Vagina (tissue), 2 donors: ENCODE measurements at regions not wholly inside any gene's neighbourhood (a gene's known extent, or its start where the extent isn't known, plus 50 kb on each side); places are given as distances from the start of the nearest gene placed in this dataset. TPM values are rescaled to one million over a fixed set of nuclear protein-coding genes. Genes with fewer than 3 reads are reported as not detected.
A peak's percentile ranks its signal among the peaks of the same experiment; 100 is the strongest.

Experiments used
- DNase-seq, 2 donors: peaks; one replicate each; pipeline ENCODE4 v3.0.0-alpha.2; 2017; ENCODE audit errors: extremely low spot score in 2 of 2
- H3K27ac ChIP-seq: fragments of 200-600 bp; sonication (generic); one replicate; pipeline ENCODE4 v1.5.1; 2019
- H3K27me3 ChIP-seq: fragments of 200-600 bp; sonication (generic); one replicate; pipeline ENCODE4 v1.5.1; 2019
- H3K36me3 ChIP-seq, 2 donors: fragments of 200-600 bp; sonication (generic); one replicate each; pipeline ENCODE4 v1.5.1; 2017 to 2019
- H3K4me1 ChIP-seq: fragments of 200-600 bp; sonication (generic); one replicate; pipeline ENCODE4 v1.5.1; 2019
- H3K4me3 ChIP-seq, 2 donors: fragments of 200-600 bp; sonication (generic); 1 replicate in 1 of 2; 2 replicates in 1 of 2; pipeline ENCODE4 v1.5.1; 2016 to 2019
- H3K9me3 ChIP-seq: fragments of 200-600 bp; sonication (generic); one replicate; pipeline ENCODE4 v1.5.1; 2019
- CTCF ChIP-seq, 3 experiments: fragments of 450-650 bp in 2 of 3; fragments of 200-600 bp in 1 of 3; sonication (generic) in 1 of 3; IDR thresholded peaks; one replicate each; pipeline ENCODE4 v1.5.1; 2017 to 2019; ENCODE audit warnings: antibody characterized with exemption in 3 of 3, mild to moderate bottlenecking in 2 of 3, moderate library complexity in 2 of 3
- POLR2A ChIP-seq, 2 donors: fragments of 450-650 bp; IDR thresholded peaks; one replicate each; pipeline ENCODE4 v1.6.1; 2017; ENCODE audit warnings: antibody characterized with exemption in 2 of 2, mild to moderate bottlenecking in 2 of 2, moderate library complexity in 2 of 2
- POLR2AphosphoS5 ChIP-seq, 2 donors: sonication (generic); formaldehyde crosslinking; IDR thresholded peaks; one replicate each; pipeline ENCODE4 v1.9.0; 2017; ENCODE audit warnings: antibody characterized with exemption in 2 of 2, mild to moderate bottlenecking in 2 of 2, low read depth in 1 of 2; ENCODE audit not compliant: insufficient read depth in 1 of 2
- intact Hi-C: fragments of 100-400 bp; cut with DNase I; formaldehyde crosslinking; loops from one replicate; pipeline ENCODE4 v1.15.1; 2023
- microRNA-seq: library from miRNA; unstranded; fragments of <30 nt; microRNA quantifications from one replicate; pipeline ENCODE4, GENCODE V29; 2017; ENCODE audit warnings: borderline number of aligned reads, borderline replicate concordance
- small RNA-seq: library from RNA; depleted of rRNA; stranded (forward); fragments of <200 nt; gene quantifications from one replicate; pipeline ENCODE3, GENCODE V24; 2016

DNA sequence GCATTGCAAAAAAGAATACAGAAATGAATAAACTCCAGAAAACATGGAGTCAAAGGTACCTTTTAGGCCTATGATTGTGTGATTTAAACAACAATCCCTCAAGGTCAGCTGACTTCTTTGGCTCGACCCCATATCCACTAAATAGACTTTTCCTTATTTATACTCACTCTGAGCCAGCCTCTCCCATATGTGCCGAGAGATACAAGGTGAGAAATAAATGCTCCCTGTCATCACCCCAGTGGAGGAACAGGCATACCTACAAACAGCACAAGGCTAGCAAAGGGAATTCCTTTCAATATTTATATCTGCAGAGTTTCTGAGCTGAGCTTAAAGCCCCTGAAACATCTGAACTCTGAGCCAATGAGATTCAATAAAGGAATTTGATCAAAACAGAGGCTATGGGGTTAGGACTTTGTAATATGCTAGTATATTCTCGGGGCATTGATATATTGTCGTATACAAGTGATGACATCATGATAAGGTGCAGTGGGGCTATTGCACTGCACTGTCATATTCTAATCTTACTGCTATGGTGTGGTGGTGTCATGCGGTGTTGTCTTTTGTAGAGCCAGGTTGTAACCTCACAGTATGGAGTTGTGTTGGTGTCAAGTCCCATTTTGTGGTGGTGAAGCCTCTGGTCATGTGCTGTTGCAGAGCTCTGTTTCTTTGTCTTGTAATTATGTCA is 56.0 kb upstream of the GALNT18 start:
- no peaks in the 10 kb centered on the region for H3K9me3 ChIP-seq
- H3K4me3 ChIP-seq = no peak overlapping the region
- no peaks in the 10 kb centered on the region for H3K27me3 ChIP-seq
- no peak for TF ChIP-seq CTCF (IDR thresholded peaks at IDR 0.05)
- TF ChIP-seq POLR2A (IDR thresholded peaks at IDR 0.05) = no peak
- TF ChIP-seq POLR2AphosphoS5 (IDR thresholded peaks at IDR 0.05; ENCODE audit: insufficient read depth in 1 of 2, low read depth in 1 of 2) = no peak
- intact Hi-C loops = no loop called here
- H3K4me1 ChIP-seq = no peaks in the 10 kb centered on the region
- no peaks in the 10 kb centered on the region for H3K36me3 ChIP-seq
- H3K27ac ChIP-seq = no peak overlapping the region
- DNase-seq = no peak

DNA sequence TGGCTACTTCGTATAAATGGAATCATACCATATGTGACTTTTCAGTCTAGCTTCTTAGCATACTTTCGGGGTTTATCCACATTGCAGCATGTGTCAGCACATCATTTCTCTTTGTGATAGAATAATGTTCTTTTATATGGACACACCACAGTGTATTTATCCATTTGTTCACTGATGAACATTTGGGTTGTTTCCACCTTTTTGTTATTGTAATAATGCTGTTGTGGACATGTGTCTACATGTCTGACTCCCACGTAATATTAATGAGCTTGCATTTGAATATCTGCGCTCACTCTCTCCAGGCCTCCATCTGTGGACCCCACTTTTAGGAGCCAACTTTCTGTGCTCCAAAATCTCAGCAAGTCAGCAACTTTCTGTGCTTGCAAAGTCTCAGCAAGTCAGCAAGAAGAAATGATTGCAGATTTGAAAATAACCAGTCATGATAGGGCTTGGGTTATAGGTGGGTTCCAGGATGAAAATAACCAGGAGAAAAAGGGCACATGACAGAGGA is 53.9 kb upstream of the GALNT18 start:
- intact Hi-C loops = no loop called here
- TF ChIP-seq POLR2A (IDR thresholded peaks at IDR 0.05) = no peak
- no peak for TF ChIP-seq CTCF (IDR thresholded peaks at IDR 0.05)
- no peak for TF ChIP-seq POLR2AphosphoS5 (IDR thresholded peaks at IDR 0.05; ENCODE audit: insufficient read depth in 1 of 2, low read depth in 1 of 2)
- no peak overlapping the region for H3K27ac ChIP-seq
- peak in 1 of 2 donors; percentile 65 for DNase-seq
- no peaks in the 10 kb centered on the region for H3K9me3 ChIP-seq
- no peak overlapping the region for H3K4me3 ChIP-seq
- H3K27me3 ChIP-seq = no peaks in the 10 kb centered on the region
- H3K36me3 ChIP-seq = no peaks in the 10 kb centered on the region
- no peaks in the 10 kb centered on the region for H3K4me1 ChIP-seq

- Histone ChIP-seq H3K4me1 (peaks cover 10% of the 10 kb centered on the region), H3K36me3 (no peaks in the 10 kb centered on the region), H3K27me3 (no peaks in the 10 kb centered on the region), H3K9me3 (no peaks in the 10 kb centered on the region), H3K4me3 (no peak overlapping the region), H3K27ac (no peak overlapping the region)
- TF ChIP-seq POLR2A (IDR thresholded peaks at IDR 0.05) (no peak), CTCF (IDR thresholded peaks at IDR 0.05) (no peak), POLR2AphosphoS5 (IDR thresholded peaks at IDR 0.05; ENCODE audit: insufficient read depth in 1 of 2, low read depth in 1 of 2) (no peak)
- no peak for DNase-seq
- intact Hi-C loops = no loop called here
These were observed 51.0 kb upstream of the GALNT18 start for GRCh38 chr11:11672789-11673188.

DNA sequence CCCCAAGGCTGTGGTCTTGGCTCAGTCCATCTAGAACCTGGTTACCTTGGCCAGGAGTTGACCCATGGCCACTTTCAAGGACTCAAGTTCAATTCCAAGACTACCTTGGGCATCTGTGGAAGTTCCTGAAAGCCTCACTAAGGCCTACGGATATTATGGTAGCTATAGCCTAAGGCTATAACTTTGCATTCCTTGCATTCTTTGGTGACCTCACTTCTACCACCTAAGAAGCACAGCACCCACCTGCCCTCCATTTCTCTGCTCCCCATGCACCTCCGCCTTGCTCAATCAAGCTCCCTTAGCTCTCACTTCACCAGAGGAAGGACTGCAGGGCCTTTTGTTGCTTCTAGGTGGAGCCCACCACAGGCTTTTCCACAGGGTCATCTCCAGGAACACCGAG is 50.3 kb upstream of the GALNT18 start:
- TF ChIP-seq CTCF (IDR thresholded peaks at IDR 0.05) (no peak), POLR2A (IDR thresholded peaks at IDR 0.05) (no peak), POLR2AphosphoS5 (IDR thresholded peaks at IDR 0.05; ENCODE audit: insufficient read depth in 1 of 2, low read depth in 1 of 2) (no peak)

More for the DNA sequence above, 50.3 kb upstream of the GALNT18 start:
- H3K27me3 ChIP-seq = no peaks in the 10 kb centered on the region
- H3K36me3 ChIP-seq = no peaks in the 10 kb centered on the region
- intact Hi-C loops = no loop called here
- no peak for DNase-seq
- no peaks in the 10 kb centered on the region for H3K9me3 ChIP-seq
- H3K4me1 ChIP-seq = peaks cover 10% of the 10 kb centered on the region
- H3K4me3 ChIP-seq = no peak overlapping the region
- H3K27ac ChIP-seq = no peak overlapping the region

Small RNA genes lying in the stretch of these regions (microRNA-seq; reads per million reads assigned to microRNA genes)
- gene MIR8070 = not detected

Small RNA genes lying in the stretch of these regions (small RNA-seq; reads per million reads assigned to genes)
- not detected for gene MIR8070
